Trophoblast cell (in vitro differentiated cells and primary cell): ENCODE measurements at regions not wholly inside any gene's neighbourhood (a gene's known extent, or its start where the extent isn't known, plus 50 kb on each side); places are given as distances from the start of the nearest gene placed in this dataset.

Experiments used
- DNase-seq, 2 donors: peaks; one replicate each; pipeline ENCODE4 v3.0.0-alpha.2; 2016
- H2AFZ ChIP-seq: 2 replicates; pipeline ENCODE4 v1.6.1; 2013; ENCODE audit warnings: low read length, moderate library complexity, mild to moderate bottlenecking; ENCODE audit not compliant: insufficient read depth, poor library complexity
- H2AK5ac ChIP-seq: 2 replicates; pipeline ENCODE4 v1.6.1; 2013; ENCODE audit warnings: mild to moderate bottlenecking, low read length
- H2BK120ac ChIP-seq: 2 replicates; pipeline ENCODE4 v1.6.1; 2013; ENCODE audit warnings: low read length, mild to moderate bottlenecking, moderate library complexity; ENCODE audit not compliant: insufficient read depth, poor library complexity
- H2BK12ac ChIP-seq: 2 replicates; pipeline ENCODE4 v1.6.1; 2013; ENCODE audit warnings: mild to moderate bottlenecking, low read length, moderate library complexity
- H2BK5ac ChIP-seq: 2 replicates; pipeline ENCODE4 v1.6.1; 2013; ENCODE audit warnings: low read length, low read depth, moderate library complexity, mild to moderate bottlenecking; ENCODE audit not compliant: poor library complexity
- H3K14ac ChIP-seq: 2 replicates; pipeline ENCODE4 v1.6.1; 2013; ENCODE audit warnings: mild to moderate bottlenecking, low read length
- H3K18ac ChIP-seq: 2 replicates; pipeline ENCODE4 v1.6.1; 2013; ENCODE audit warnings: mild to moderate bottlenecking, low read length
- H3K23ac ChIP-seq: 2 replicates; pipeline ENCODE4 v1.6.1; 2013; ENCODE audit warnings: low read length
- H3K27ac ChIP-seq: 2 replicates; pipeline ENCODE4 v1.5.1; 2013; ENCODE audit warnings: low read depth, mild to moderate bottlenecking, inconsistent platforms, low read length, moderate library complexity
- H3K27me3 ChIP-seq: 2 replicates; pipeline ENCODE4 v1.6.1; 2013; ENCODE audit warnings: inconsistent platforms, mild to moderate bottlenecking, low read length, moderate library complexity; ENCODE audit not compliant: insufficient read depth
- H3K36me3 ChIP-seq, 2 experiments: 1 replicate in 1 of 2; 2 replicates in 1 of 2; pipeline ENCODE4 v1.6.1; 2013; ENCODE audit warnings: low read length in 2 of 2, mild to moderate bottlenecking in 2 of 2, moderate library complexity in 1 of 2; ENCODE audit not compliant: insufficient read depth in 2 of 2, control insufficient read depth in 1 of 2
- H3K4ac ChIP-seq: 2 replicates; pipeline ENCODE4 v1.6.1; 2013; ENCODE audit warnings: low read depth, mild to moderate bottlenecking, low read length, moderate library complexity
- H3K4me1 ChIP-seq, 2 experiments: 1 replicate in 1 of 2; 2 replicates in 1 of 2; pipeline ENCODE4 v1.6.1; 2013; ENCODE audit warnings: low read length in 2 of 2, mild to moderate bottlenecking in 2 of 2, moderate library complexity in 1 of 2; ENCODE audit not compliant: insufficient read depth in 2 of 2, control insufficient read depth in 1 of 2
- H3K4me2 ChIP-seq: 2 replicates; pipeline ENCODE4 v1.6.1; 2013; ENCODE audit warnings: inconsistent platforms, mild to moderate bottlenecking, low read length, moderate library complexity
- H3K4me3 ChIP-seq: 2 replicates; pipeline ENCODE4 v1.5.1; 2013; ENCODE audit warnings: mild to moderate bottlenecking, low read depth, low read length, inconsistent platforms
- H3K79me1 ChIP-seq: one replicate; pipeline ENCODE4 v1.6.1; 2013; ENCODE audit warnings: low read length
- H3K79me2 ChIP-seq: 2 replicates; pipeline ENCODE4 v1.6.1; 2013; ENCODE audit warnings: low read length, mild to moderate bottlenecking; ENCODE audit not compliant: control insufficient read depth, insufficient read depth, poor library complexity
- H3K9ac ChIP-seq: 2 replicates; pipeline ENCODE4 v1.6.1; 2013; ENCODE audit warnings: mild to moderate bottlenecking, low read length
- H3K9me3 ChIP-seq: 2 replicates; pipeline ENCODE4 v1.6.1; 2013; ENCODE audit warnings: low read depth, mild to moderate bottlenecking, control low read depth, inconsistent platforms, low read length; ENCODE audit not compliant: insufficient read depth
- H4K12ac ChIP-seq: 2 replicates; pipeline ENCODE4 v1.6.1; 2013; ENCODE audit warnings: low read depth, mild to moderate bottlenecking, low read length, moderate library complexity
- H4K8ac ChIP-seq: 2 replicates; pipeline ENCODE4 v1.6.1; 2013; ENCODE audit warnings: low read depth, mild to moderate bottlenecking, low read length, moderate library complexity
- H4K91ac ChIP-seq: one replicate; pipeline ENCODE4 v1.6.1; 2013; ENCODE audit warnings: low read depth, mild to moderate bottlenecking, low read length, moderate library complexity
- WGBS: extraction: QIAGEN DNeasy Blood & Tissue Kit; methylation state at CpG from one replicate; pipeline ENCODE4 v1.1.7; 2013; ENCODE audit warnings: missing lambda C conversion rate; ENCODE audit not compliant: insufficient read length, insufficient coverage; ENCODE audit errors: extremely low coverage; 5-methylcytosine and 5-hydroxymethylcytosine counted together

DNA sequence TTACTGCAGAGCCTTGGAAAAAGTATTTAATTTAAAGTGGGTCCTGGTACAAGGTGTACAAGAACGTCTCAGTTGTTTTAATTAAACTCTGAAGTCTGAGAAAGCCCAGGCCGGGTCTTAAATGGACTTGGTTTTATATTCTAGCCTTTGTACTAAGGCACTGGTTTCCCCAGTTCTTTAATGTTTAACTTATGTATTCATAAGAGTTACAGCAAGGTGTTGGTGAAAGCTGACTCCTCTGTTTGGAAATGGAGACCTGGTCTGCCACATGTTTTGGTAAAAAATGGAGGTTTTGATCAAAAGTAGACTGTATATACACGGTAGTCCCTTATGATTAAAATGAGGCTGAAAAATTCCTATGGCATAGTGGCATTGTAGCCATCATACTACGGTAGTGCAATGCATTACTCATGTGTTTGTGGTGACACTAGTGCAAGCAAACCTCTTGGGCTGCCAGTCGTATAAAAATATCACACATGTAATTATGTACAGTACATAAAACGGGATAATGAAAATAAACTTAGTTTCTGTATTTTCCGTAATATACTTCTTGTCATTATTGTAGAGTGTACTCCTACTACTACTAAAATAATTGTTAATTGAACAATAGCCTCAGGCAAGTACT lies 883.4 kb upstream of the SPRY2 start:
- Histone ChIP-seq H3K9me3 (no peaks in the 10 kb centered on the region), H2BK120ac (no peak overlapping the region)

GRCh38 chr13:81223778-81224177 lies 882.9 kb upstream of the SPRY2 start:
- no peak for DNase-seq
- Histone ChIP-seq H3K27me3 (no peaks in the 10 kb centered on the region), H3K23ac (no peak overlapping the region), H2AK5ac (no peak overlapping the region), H3K4ac (no peak overlapping the region), H3K79me2 (no peaks in the 10 kb centered on the region), H3K27ac (no peak overlapping the region), H4K12ac (no peak overlapping the region), H3K18ac (no peak overlapping the region), H3K4me1 (no peaks in the 10 kb centered on the region), H4K91ac (no peak overlapping the region), H3K79me1 (no peaks in the 10 kb centered on the region), H3K9ac (no peak overlapping the region), H3K9me3 (no peaks in the 10 kb centered on the region), H4K8ac (no peak overlapping the region), H3K36me3 (no peaks in the 10 kb centered on the region), H2AFZ (no peak overlapping the region), H2BK12ac (no peak overlapping the region), H3K4me2 (no peak overlapping the region), H3K4me3 (no peak overlapping the region), H2BK5ac (no peak overlapping the region), H3K14ac (no peak overlapping the region), H2BK120ac (no peak overlapping the region)
- no CpG with 5 or more reads among the region's 6 CpGs for WGBS

More for the DNA sequence above, 883.4 kb upstream of the SPRY2 start:
- H4K12ac ChIP-seq, result no peak overlapping the region
- no peaks in the 10 kb centered on the region for H3K79me1 ChIP-seq
- H2AK5ac ChIP-seq, result no peak overlapping the region
- no peak overlapping the region for H3K23ac ChIP-seq
- H3K27ac ChIP-seq, result no peak overlapping the region
- H3K79me2 ChIP-seq, result no peaks in the 10 kb centered on the region
- H3K4me1 ChIP-seq, result no peaks in the 10 kb centered on the region
- H3K27me3 ChIP-seq, result no peaks in the 10 kb centered on the region
- H3K4me2 ChIP-seq, result no peak overlapping the region
- no peak overlapping the region for H4K8ac ChIP-seq
- no peak overlapping the region for H4K91ac ChIP-seq
- no peak overlapping the region for H3K4me3 ChIP-seq
- H2BK12ac ChIP-seq, result no peak overlapping the region
- no peak overlapping the region for H3K18ac ChIP-seq
- no peak overlapping the region for H2AFZ ChIP-seq
- H3K36me3 ChIP-seq, result no peaks in the 10 kb centered on the region
- H3K4ac ChIP-seq, result no peak overlapping the region
- no peak overlapping the region for H3K9ac ChIP-seq
- no peak overlapping the region for H3K14ac ChIP-seq
- no CpG with 5 or more reads among the region's 7 CpGs for WGBS
- H2BK5ac ChIP-seq, result no peak overlapping the region
- no peak for DNase-seq

GRCh38 chr13:81211713-81212112 lies 870.8 kb upstream of the SPRY2 start:
- no peak for DNase-seq
- WGBS, result no CpG with 5 or more reads among the region's 2 CpGs
- H3K4me2 ChIP-seq, result no peak overlapping the region
- no peaks in the 10 kb centered on the region for H3K79me2 ChIP-seq
- H2AK5ac ChIP-seq, result no peak overlapping the region
- no peaks in the 10 kb centered on the region for H3K27me3 ChIP-seq
- no peak overlapping the region for H3K9ac ChIP-seq
- no peak overlapping the region for H2BK5ac ChIP-seq
- H4K91ac ChIP-seq, result no peak overlapping the region
- H3K27ac ChIP-seq, result no peak overlapping the region
- no peak overlapping the region for H3K14ac ChIP-seq
- H3K4ac ChIP-seq, result no peak overlapping the region
- no peak overlapping the region for H4K12ac ChIP-seq
- peaks cover 0 to 3% of the 10 kb centered on the region in 2 experiments for H3K4me1 ChIP-seq
- no peak overlapping the region for H2BK12ac ChIP-seq
- no peaks in the 10 kb centered on the region for H3K36me3 ChIP-seq
- H3K23ac ChIP-seq, result no peak overlapping the region
- no peak overlapping the region for H2BK120ac ChIP-seq
- no peak overlapping the region for H4K8ac ChIP-seq
- H3K18ac ChIP-seq, result no peak overlapping the region
- no peaks in the 10 kb centered on the region for H3K9me3 ChIP-seq
- H2AFZ ChIP-seq, result no peak overlapping the region
- no peaks in the 10 kb centered on the region for H3K79me1 ChIP-seq
- no peak overlapping the region for H3K4me3 ChIP-seq

DNA sequence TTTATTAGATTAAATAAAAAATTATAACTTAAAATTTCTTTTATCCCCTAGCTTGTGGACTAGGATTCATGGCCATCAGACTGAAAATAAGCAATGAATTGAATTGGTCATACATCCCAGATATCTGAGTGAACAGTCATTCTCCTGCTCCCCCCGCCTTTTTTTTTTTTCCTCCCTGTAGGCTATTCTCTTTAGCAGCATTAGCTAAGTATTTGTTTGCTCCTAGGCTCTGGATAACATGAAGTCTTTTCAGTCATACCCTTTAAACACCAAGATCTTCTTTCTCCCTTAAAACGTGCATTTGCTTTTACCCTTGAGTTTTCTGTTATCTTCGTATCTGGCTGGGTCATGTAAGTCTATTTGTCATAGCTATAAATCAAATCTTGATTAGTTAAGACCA lies 866.7 kb upstream of the SPRY2 start:
- Histone ChIP-seq H3K27me3 (no peaks in the 10 kb centered on the region), H3K79me2 (no peaks in the 10 kb centered on the region), H4K12ac (no peak overlapping the region), H2AK5ac (no peak overlapping the region), H3K4ac (no peak overlapping the region), H3K18ac (no peak overlapping the region), H3K4me1 (peaks cover 0 to 3% of the 10 kb centered on the region in 2 experiments), H3K4me2 (no peak overlapping the region), H3K36me3 (no peaks in the 10 kb centered on the region), H2BK120ac (no peak overlapping the region), H3K27ac (no peak overlapping the region), H3K14ac (no peak overlapping the region), H4K8ac (no peak overlapping the region), H3K9me3 (no peaks in the 10 kb centered on the region), H2BK5ac (no peak overlapping the region), H4K91ac (no peak overlapping the region), H2AFZ (no peak overlapping the region), H3K9ac (no peak overlapping the region), H2BK12ac (no peak overlapping the region), H3K4me3 (no peak overlapping the region), H3K23ac (no peak overlapping the region), H3K79me1 (no peaks in the 10 kb centered on the region)
- no CpG with 5 or more reads among the region's 3 CpGs for WGBS
- no peak for DNase-seq
